Retina (tissue), 1 donor: ENCODE measurements at regions not wholly inside any gene's neighbourhood (a gene's known extent, or its start where the extent isn't known, plus 50 kb on each side); places are given as distances from the start of the nearest gene placed in this dataset.
A peak's percentile ranks its signal among the peaks of the same experiment; 100 is the strongest.

ENCODE experiments used
- DNase-seq: peaks from one replicate; pipeline ENCODE4 v3.0.0-alpha.2; 2016

- DNase-seq = no peak
These were observed 576.2 kb upstream of the CTNND2 start for GRCh38 chr5:12480487-12480886.

DNA sequence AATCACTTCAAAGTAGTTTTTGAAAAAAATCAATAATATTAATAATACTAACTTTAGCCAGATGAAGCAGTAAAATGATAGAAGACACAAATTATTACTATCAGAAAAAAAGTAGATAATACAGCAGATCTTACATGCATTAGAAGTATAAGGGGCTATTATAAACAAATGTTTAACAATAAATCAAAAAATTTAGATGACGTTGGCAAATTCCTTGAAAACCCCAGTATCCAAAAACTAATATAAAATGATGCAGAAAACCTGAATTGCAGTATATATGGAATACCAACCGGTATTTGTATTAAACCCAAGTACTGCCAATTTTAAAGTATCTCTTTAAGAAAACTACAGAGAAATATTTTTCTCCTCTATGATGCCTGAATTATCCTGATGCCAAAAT is 573.3 kb upstream of the CTNND2 start:
- DNase-seq = no peak

DNA sequence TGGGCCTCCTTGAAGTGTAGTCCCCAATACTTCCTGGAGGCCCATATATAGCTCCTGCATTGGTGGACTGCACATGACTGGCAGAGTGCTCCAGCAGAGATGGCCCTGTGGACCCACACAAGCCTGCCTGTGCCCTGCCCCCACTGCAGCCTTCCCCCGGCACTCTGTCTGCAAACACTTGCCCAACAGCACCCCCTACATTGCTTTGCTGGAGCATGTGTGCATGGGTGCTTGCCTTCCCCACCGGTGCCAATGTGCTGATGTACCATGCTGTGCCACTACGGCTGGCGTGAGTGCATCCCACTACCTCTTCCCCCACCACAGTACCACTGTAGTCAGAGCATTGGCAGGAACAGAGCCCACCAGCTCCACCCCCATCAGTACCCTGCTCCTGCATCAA is 563.6 kb upstream of the CTNND2 start:
- DNase-seq = no peak

GRCh38 chr5:12460493-12461261 is 556.4 kb upstream of the CTNND2 start:
- DNase-seq = no peak

- DNase-seq = no peak
These were observed 555.1 kb upstream of the CTNND2 start for GRCh38 chr5:12459326-12459725.

DNA sequence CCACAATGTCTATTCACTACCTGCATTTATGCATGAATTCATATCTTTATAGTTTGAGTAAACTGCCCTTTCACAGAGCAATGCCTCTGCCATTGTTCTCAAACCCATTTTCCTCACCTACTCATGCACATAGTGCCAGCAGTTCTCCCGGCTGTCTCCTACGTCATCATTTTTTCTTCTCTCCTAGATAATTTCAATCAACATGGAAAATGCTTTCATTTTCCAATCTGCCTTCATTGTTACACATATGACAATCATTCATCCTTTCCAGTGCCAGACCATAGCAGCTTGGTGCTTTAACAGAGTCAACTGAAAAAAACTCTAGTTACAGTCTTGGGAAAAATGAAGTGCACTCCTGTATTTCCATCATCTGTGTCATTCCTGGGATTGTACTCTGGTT is 514.8 kb upstream of the CTNND2 start:
- no peak for DNase-seq

DNA sequence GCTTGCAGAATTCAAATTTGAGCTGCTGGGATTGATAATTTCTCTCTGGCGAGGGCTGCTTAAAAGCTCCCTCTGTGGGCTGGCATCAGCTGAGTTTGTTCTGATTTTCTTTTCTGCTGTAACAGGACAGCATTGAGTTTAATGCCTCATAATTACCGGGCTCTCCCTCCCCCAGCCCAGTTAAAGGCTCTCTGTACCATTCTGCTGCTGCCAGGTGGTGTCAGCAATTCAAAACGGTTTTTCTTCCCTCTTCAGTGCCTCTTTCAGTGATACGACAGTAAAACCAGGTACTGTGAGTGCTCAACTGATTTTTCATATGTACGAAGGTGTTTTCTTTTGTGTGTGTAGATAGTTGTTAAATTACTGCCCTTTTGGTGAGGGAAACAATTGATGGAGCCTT is 509.3 kb upstream of the CTNND2 start:
- DNase-seq = no peak

- no peak for DNase-seq
These were observed 508.8 kb upstream of the CTNND2 start for GRCh38 chr5:12413075-12413474.

- no peak for DNase-seq
These were observed 495.6 kb upstream of the CTNND2 start for GRCh38 chr5:12399868-12400267.

DNA sequence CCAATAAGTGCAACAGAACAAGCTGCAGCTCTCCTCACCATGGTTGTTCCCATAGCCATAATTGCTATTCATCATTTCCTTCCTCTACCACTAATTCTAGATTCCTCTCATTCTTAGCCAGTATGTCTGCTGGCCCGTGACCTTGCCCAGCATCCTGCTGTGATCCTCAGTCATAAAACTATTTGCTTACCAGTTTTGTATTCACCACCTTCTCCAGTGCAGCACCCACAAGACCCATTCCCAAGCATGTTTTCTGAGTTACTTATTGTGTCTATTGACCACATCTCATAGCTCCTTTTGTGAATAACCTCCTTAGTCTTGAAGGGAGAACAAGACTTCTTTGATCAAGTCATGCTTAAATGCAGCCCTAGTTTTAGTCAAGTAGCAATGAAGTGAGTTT is 488.0 kb upstream of the CTNND2 start:
- no peak for DNase-seq

DNA sequence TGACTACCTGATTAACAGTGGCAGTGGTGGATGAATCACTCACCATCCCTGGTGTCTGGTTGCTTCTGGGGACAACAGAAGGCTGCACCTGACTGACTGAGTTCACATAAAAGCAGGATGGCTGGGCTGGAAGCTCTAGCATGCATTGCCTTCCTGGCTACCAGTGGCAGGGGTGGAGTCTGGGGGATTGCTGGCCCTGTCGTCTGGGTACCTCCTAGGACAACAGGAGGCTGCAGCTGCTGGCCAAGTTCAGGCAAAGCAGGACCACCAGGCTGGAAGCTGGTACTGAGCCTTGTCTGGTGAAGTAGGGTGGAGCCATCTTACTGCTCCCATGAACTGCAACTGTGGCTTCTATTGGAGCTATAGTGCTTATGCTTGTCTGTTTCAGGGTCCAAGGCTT is 480.8 kb upstream of the CTNND2 start:
- no peak for DNase-seq

GRCh38 chr5:12384005-12384404 is 479.8 kb upstream of the CTNND2 start:
- DNase-seq = no peak

- no peak for DNase-seq
These were observed 463.7 kb upstream of the CTNND2 start for GRCh38 chr5:12367973-12368372.

- DNase-seq = no peak
These were observed 456.0 kb upstream of the CTNND2 start for GRCh38 chr5:12360218-12360617.

DNA sequence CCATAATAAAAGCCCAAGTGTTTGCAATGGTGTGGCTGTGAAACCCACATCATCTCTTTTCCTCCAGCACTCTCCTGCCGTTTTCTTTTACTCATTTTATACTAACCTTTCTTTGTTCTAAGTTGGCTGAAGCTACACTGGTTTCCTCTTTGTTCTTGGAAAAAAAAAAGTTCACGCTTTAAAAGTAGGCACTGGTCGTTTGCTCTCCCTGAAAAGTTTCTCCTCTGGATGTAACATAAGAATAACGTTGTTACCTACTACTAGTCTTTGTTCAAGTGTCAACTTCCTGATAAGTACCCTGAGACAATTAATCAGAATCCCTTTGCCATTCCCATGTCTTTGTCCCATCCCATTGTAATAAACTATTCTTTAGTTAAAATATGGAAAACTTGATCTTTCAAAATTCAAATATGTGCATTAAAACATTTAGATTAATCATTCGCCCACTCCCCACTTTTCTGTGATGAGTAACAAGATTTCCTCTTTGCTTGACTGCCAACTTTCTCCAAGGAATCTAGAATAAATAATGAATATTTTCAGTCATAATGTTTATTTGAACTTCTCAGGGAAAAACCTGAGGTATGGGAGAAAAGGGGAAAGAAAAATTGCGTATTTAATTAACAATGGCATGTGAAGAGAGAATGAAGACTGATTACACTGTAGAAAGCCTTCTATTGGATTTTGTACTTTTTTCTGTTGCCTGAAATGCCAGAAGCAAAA is 454.3 kb upstream of the CTNND2 start:
- no peak for DNase-seq

GRCh38 chr5:12357626-12358025 is 453.4 kb upstream of the CTNND2 start:
- DNase-seq = no peak

- no peak for DNase-seq
These were observed 450.4 kb upstream of the CTNND2 start for GRCh38 chr5:12354686-12355085.

GRCh38 chr5:12343558-12343957 is 439.3 kb upstream of the CTNND2 start:
- DNase-seq = no peak

GRCh38 chr5:12335938-12336337 is 431.7 kb upstream of the CTNND2 start:
- DNase-seq = no peak

- DNase-seq = no peak
These were observed 428.2 kb upstream of the CTNND2 start for GRCh38 chr5:12332480-12332879.

DNA sequence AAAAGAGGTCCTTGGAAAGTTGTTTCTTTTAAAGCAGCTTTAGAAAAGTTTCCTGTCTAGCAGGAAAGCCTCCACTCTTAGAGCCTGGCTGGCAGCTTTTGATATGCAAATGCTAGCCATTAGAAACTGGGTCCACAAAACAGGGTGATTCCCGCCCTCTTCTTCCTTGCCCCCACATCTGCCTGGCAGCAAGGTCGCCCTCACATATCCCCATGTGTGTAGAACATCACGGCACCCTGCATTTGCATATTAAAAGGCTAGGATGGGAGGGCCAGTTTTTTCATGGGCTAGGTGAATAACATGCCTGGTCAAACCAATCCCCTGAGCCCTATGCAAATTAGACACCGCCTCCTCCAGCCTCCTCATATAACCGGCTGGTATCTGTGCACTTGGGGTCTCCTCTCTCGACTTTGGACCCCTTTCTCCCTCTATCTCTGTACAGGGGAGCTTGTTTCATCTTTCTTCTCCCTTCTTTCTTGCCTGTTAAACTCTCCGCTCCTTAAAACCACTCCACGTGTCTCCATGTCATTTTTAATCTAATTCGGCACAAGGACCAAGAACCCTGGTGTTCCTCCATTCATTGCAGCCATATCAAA is 426.8 kb upstream of the CTNND2 start:
- peak; percentile 3 for DNase-seq

DNA sequence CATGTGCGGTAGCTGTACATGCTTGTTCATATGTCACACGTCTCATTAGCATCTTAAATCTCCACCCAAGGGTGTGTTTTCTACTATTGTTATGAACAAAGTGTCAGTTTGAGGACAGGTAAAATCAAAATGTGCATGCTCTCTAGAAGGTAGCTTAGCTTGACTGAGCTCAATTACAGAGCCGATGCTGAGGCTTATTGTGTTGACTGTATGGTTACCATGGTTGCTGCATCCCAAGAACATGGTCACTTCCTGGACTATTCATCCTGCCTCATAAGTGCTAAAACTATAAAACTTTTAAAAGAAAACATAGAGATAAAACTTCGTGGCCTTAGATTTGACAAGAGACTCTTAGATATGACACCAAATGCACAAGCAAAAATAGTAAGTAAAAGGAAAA is 426.1 kb upstream of the CTNND2 start:
- DNase-seq = no peak

DNA sequence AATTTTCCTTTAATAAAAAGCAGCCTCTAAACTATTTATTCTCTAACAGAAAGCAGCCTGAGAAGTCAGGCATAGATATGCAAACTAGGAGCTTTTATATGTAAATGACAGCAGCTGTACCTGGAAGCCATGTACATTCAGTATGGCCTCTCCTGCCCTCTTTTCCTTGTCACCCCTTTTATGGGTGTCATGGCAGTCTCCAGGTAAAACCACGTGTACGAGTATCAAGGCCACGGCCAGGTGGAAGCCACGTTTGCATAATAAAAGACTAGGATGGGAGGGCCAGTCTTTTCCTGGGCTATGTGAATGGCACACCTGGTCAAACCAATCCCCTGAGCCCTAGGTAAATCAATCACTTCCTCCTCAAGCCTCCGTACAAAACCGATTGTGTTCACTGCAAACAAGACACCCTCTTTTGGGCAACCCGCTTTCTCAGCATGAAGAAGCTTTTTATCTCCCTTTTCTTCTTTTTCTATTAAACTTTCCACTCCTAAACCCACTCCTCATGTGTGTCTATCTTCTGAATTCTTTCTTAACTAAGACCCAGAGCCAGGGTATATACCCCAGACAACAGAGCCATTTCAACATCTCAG is 419.5 kb upstream of the CTNND2 start:
- DNase-seq = no peak

DNA sequence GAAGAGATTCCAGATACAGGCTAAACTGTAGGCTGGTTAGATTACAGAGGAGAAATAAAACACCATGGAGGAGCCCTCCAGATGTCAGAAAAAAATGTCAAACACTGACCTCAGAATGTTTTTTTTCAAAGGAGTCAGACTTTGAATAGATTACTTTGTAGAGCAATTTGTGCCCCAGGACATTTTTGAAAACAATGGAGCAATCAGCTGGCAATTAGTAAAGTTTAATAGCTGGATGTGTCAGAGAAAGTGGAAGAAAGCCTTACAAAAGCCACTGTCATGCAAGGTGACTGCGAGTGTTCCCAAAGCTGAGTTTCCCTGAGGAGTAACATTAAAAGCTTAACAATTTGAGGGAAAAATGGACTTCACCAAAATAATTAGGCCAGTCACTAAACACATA is 417.8 kb upstream of the CTNND2 start:
- DNase-seq = no peak
